Epithelial cell of proximal tubule (primary cell): ENCODE measurements at regions not wholly inside any gene's neighbourhood (a gene's known extent, or its start where the extent isn't known, plus 50 kb on each side); places are given as distances from the start of the nearest gene placed in this dataset.

Experiments used
- DNase-seq: peaks from one replicate; pipeline ENCODE4 v3.0.0-alpha.2; 2011; ENCODE audit warnings: low read depth
- H3K4me3 ChIP-seq: 2 replicates; pipeline ENCODE4 v1.5.1; 2011; ENCODE audit warnings: low read depth, mild to moderate bottlenecking, low read length
- CTCF ChIP-seq: conservative IDR thresholded peaks from 2 replicates; pipeline ENCODE4 v1.5.1; 2012; ENCODE audit warnings: low read depth, mild to moderate bottlenecking, low read length

GRCh38 chrX:115452251-115452650 is 108.7 kb upstream of the PLS3 start:
- H3K4me3 ChIP-seq, result no peak overlapping the region
- no peak for DNase-seq
- no peak for TF ChIP-seq CTCF

- no peak for DNase-seq
- no peak for TF ChIP-seq CTCF
- H3K4me3 ChIP-seq, result no peak overlapping the region
Measured at GRCh38 chrX:115459883-115460880, 100.8 kb upstream of the PLS3 start.

GRCh38 chrX:115462406-115462805 is 98.6 kb upstream of the PLS3 start:
- no peak for TF ChIP-seq CTCF
- DNase-seq, result no peak
- H3K4me3 ChIP-seq, result no peak overlapping the region

GRCh38 chrX:115467961-115468360 is 93.0 kb upstream of the PLS3 start:
- no peak for TF ChIP-seq CTCF
- H3K4me3 ChIP-seq, result no peak overlapping the region
- no peak for DNase-seq

GRCh38 chrX:115472131-115472530 is 88.8 kb upstream of the PLS3 start:
- TF ChIP-seq CTCF, result no peak
- DNase-seq, result no peak
- no peak overlapping the region for H3K4me3 ChIP-seq

GRCh38 chrX:115486510-115486909 is 74.5 kb upstream of the PLS3 start:
- H3K4me3 ChIP-seq, result no peak overlapping the region
- DNase-seq, result no peak
- no peak for TF ChIP-seq CTCF

GRCh38 chrX:115487608-115488007 is 73.4 kb upstream of the PLS3 start:
- DNase-seq, result no peak
- TF ChIP-seq CTCF, result no peak

More at GRCh38 chrX:115487608-115488007, 73.4 kb upstream of the PLS3 start:
- H3K4me3 ChIP-seq, result no peak overlapping the region
